ENCODE measurements at regions not wholly inside any gene's neighbourhood (a gene's known extent, or its start where the extent isn't known, plus 50 kb on each side); places are given as distances from the start of the nearest gene placed in this dataset.
"Not testable (repeated sequence)": the region's sequence is repeated elsewhere in the genome, so short reads cannot be mapped to it uniquely, and the experiment has no call there.

DNA sequence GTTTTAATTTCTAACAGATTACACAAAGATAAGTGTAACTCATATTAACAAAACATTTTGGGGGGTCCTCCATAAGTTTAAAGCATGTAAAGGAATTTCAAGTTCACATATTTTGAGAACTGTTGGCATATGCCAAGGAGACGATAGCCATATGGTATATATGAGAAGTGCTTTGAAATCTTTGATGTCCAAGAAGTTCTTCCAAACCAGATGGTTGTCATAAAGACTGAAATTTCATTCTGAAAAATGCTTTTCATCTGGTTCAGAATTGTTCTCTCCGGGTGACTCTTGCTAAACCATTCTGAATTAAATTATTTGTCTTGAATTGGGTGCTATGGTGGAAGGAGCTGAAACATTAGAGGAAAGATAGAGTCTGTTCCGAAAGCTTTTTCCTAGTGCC lies 513.0 kb upstream of the AKR1E2 start:
- intact Hi-C loops (cut with micrococcal nuclease): no loop called here

DNA sequence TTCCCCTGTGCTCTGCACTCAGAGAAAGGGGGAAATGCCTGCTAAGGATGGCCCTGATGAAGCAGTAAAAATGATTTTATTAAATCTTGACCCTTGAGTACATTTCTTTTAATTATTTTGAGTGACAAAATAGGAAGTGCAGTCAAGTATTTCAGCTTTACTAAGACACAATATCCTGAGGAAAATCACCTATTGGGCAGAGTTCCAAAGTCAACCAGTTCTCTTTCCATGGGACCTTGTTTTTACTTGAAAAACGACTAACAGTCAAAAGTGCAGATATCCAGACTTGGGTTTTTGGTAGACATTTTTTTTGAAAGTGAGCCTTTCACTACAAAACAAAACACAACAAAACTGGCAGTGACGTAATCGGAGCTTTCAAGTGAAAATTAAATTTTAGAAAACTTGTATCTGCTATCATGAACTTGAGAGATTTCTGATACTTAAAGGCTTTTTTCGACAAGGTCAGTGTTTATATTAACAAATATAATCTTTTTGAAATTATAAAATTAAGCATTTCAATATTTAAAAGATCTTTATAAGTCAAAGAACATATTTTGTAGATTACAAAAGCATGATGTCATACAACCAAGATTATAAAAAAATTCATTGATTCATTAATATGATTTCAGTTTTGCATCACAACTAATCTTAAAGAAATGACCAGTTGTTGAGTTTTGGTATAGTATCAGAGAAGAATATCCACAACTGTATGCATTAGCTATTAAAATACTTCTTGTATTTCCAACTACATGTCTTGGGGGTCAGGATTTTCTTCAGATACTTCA lies 513.8 kb upstream of the AKR1E2 start:
- intact Hi-C loops (cut with micrococcal nuclease): no loop called here

DNA sequence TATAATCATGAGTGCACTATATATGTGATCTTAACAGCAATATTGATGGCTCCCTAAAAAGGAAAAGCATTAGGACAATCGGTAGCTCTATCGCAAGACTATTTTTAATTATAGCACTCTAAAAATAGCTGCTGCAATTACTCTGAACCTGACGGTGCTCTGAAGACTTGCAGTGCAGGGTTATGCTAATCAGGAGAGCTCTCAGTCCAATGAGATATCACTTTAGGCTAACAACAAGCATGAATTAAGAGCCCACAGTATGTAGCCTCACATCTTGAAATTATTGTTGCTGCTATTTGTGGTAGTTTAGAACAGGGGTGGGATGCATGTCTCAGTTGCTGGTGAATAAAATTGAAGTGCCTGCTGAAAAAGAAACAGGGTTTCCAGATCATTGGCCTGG lies 515.8 kb upstream of the AKR1E2 start:
- intact Hi-C loops (cut with micrococcal nuclease): no loop called here

DNA sequence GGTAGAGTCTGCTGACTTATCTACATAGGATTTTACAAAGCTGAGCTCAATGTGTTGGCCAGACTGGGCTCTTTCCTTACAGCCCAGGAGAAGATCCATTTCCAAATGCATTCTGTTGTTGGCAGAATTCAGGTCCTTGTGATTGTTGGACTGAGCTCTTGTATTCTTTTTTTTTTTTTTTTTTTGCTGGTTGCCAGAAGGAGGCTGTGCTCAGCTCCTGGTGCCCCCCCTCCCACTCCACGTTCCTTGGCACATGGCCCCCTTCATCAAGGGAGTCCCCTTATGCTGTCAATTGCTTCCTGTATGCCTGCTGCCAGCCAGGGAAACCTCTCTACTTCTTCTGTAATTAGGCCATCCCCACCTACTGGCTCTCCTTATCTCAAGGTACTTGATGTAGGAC lies 518.1 kb upstream of the AKR1E2 start:
- intact Hi-C loops (cut with micrococcal nuclease): no loop called here

DNA sequence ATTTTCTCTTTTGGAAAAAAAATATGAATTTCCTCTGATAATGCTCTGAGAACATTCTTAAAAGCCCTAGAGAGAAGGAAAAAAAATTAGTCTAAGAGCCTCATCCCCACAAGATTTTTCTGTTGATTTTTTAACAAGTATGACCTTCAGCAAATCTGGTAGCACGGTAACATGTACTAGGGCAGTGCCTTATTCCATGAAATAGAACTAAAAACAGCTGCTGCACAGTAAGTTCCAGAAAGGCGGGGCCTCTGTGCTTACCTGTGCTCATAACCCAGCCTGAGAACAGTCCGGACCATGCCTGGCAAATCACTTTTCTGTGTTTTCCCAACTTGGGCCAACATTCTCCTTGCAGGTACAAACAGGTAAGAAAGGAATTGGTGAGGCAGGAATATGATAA lies 519.1 kb upstream of the AKR1E2 start:
- intact Hi-C loops (cut with micrococcal nuclease): no loop called here

DNA sequence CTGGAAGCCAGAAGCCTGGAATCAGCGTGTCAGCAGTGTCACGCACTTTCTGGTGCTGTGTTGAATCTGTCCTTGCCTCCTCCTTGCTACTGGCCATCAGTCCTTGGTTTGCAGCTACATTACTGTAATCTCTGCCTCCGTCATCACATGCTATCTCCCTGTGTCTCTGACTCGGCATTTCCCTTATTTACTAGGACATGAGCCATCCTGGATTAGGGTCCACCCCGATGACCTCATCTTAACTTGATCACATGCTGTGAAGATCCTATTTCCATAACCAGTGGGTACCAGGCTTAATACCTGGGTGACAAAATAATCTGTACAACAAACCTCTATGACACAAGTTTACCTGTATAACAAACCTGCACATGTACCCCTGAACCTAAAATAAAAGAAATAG lies 518.0 kb upstream of the KLF6 start:
- intact Hi-C loops (cut with micrococcal nuclease): no loop called here

DNA sequence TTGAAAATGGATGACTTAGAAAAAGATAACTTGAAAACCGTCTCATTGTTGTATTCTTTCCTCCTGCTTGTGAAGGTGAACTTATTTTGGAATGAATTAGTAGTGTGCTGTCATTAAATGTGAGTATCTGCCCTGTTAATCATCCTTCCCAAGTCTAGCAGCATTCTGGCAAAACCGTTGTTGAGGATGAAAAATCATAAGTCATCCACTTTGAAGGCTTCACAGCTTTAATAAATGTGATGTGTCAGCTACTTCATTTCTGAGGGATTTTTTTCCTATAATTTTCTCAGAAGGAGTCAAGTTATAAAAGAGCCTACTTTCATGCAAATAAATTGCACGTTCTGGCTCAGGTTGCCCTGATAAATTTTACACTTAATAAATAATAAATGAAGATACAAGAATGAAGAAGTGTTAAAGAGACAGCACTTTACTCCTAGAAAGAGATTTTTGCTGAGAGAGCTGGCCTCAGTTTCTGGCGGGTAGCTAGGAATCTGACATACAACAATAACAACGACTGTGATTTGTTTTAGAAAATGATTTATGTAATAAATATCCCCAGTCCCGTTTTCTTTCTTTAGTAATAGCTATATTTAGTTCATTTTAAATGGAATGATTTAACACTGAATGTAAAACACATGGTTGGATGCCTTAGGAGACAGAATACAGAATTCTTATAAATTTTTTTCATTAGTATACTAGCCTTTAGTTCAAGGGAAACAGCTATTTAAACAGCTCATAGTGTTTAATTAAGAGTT lies 516.5 kb upstream of the KLF6 start:
- intact Hi-C loops (cut with micrococcal nuclease): no loop called here

DNA sequence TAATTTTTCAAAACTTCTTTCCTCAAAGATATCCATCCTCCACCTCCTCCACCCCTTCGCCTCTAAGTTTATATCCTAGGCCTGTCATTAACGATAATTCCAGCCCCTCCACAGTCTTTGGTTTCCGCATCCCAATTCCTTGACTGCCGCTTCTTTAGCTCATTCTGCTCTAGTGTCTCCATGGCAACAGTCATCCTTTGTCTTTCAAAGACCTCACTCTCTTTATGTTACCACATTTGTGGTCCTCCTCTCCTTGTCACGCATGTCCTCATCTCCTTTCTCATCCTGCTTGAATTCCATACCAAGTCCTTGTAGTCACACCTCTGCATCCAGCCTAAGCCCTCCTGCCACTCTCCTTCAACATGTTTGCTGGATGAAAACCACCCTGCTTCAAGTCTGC lies 511.2 kb upstream of the KLF6 start:
- intact Hi-C loops (cut with micrococcal nuclease): no loop called here

DNA sequence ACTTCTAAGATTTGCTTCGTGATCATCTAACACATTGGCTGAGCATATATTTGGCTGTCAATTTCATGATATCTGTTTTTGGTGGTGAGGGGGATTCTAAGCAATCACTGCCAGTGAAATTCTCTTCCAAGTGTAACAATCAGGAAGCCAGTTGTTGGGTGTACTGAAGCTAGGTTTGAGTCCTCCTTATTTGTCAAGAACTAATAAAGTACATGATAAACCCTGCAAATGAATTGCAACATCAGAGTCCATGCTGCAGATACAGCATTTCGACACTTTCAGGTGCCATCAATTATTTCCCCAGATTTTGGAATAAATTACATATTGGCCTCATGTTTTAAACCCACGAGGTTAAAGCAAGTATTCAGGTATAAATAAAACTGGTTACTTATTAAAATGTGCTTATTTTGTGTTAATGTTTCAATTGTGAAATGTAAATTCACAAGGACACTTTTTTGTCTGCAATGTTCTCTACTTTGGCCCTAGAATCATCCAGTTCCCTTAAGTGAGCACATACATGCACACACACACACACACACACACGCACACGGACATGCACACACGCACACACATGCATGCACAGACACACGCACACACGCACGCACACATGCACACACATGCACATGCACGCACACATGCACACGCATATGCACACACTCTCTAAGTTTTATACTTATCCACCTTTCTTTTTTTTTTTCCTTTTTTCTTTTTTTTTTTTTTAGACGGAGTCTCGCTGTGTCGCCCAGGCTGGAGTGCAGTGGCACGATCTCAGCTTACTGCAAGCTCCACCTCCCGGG lies 510.2 kb upstream of the KLF6 start:
- intact Hi-C loops (cut with micrococcal nuclease): no loop called here

DNA sequence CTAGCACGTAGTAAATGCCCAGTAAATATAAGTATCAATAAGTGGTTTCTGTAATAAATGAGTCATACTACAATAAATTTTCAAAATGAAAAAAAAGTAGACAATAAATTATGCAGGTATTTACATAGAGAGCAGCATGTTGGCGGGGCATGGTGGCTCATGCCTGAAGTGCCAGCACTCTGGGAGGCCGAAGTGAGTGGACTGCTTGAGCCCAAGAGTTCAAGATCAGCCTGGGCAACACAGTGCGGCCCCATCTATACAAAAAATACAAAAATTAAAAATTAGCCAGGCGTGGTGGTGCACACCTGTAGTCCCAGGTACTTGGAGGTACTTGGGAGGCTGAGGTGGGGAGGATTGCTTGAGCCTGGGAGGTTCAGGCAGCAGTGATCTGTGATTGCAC lies 509.3 kb upstream of the KLF6 start:
- intact Hi-C loops (cut with micrococcal nuclease): no loop called here

DNA sequence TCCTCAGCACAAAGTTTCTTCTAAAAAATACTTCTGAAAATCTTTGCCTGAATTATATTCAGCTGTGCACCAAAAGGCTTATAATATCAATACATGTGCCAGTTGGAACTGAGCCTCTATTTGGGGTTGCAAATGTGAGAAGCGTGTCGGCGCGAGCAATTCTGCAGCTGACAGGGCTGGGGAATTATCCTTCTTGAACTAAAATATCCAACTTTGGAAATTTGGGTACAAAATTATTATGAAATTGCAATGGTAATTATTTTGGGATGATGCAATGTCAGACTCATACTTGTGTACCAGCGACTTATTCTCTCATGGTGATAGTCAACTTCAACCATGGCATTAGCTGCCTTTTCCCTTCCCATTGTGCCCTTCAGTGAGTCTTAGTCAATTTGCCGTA lies 507.0 kb upstream of the KLF6 start:
- intact Hi-C loops (cut with micrococcal nuclease): no loop called here

DNA sequence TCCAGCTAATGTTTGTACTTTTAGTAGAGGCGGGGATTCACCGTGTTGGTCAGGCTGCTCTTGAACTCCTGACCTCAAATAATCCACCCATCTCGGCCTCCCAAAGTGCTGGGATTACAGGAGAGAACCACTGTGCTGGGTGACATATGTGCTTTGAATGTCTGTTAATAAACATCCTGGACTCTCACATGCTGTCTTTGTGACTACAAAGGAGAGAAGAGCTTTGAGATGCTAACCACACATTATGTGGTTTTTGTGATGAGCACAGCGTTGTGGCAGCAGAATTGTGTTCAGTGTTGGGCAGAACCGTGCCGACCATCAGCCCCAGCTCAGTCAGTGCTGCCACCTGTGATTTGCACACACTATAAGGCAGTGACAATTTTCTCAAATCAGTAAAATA lies 500.1 kb upstream of the KLF6 start:
- intact Hi-C loops (cut with micrococcal nuclease): no loop called here

DNA sequence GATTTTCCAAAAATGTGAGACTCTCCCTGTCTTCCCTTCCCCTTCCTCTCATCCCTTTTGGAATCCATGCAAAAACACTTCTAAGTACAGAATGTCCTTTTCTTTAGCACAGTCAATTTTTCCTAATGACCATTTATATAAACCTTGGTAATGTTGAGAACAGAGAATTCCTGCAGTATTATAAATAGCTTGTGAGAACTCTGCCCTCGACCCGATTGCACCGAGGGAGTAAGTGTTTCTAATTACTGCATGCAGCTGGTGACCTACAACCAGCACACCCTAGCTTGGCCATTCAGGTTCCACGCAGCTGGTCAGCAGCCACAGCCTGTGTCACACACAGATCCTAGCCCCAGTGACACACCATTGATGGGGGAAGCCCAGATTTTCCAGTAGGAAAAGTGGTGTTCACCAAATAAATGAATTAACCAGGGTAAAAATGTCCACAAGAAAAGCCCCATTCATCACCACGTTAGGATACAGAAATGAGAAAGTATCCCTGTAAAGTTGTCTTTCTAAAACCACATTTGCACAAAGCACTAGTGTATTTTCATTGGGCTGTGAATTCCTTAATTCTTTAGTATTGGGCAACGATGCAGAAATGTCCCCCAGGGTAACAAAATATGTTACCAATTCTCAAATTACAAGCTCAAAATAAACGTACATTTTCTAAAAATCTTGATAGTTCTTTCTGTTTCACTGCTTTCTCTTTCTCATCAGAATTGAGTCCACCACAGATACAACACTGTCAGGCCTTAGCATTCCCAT lies 499.0 kb upstream of the KLF6 start:
- intact Hi-C loops (cut with micrococcal nuclease): no loop called here

DNA sequence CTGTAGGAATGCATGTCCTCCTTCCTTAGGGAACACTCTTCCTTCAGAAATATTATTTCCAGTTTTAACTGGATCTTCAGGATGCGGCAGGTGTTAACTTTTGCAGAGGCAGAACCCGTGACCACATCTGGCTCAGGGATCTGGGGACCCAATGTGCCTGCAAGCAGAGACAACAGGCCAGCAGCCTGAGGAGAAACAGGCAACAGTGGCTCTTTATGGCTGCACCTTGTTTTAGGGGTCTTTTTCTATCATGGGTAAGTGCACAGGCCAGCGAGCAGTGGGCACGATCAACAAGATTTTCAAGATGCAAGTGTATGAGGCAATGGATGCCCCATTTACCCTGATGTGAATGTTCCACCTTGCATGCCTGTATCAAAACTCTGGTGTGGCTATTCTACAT lies 497.5 kb upstream of the KLF6 start:
- intact Hi-C loops (cut with micrococcal nuclease): no loop called here

DNA sequence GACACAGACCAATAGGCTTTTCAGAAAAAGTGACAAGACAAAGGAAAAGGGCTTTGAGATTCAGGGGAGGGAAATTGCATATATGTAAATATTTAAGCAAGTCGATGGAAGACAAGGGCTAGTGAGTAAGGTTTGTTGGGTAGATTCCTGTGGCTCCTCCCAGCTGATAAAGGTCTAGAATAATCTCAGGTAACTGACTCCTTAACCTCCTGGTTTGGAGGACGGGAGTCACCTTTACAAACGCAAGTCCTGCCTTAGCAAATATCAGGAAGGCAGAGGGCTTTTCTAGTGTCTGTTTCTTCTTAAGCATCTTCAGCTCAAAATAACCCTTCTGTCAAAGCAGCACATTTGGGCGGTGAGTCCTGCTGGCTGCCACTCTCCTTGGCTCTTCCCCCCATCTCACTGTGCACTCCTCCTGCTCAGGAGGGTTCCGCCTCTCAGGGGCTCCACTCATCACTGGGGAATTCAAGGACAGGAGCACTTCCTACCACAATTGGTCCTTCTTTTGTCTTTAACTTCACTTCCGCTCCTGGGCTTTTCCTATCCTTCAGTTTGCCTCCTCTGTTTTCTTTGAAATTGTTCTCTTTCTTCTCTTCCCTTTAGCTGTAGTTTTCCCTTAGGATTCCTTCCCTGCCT lies 496.3 kb upstream of the KLF6 start:
- intact Hi-C loops (cut with micrococcal nuclease): no loop called here

DNA sequence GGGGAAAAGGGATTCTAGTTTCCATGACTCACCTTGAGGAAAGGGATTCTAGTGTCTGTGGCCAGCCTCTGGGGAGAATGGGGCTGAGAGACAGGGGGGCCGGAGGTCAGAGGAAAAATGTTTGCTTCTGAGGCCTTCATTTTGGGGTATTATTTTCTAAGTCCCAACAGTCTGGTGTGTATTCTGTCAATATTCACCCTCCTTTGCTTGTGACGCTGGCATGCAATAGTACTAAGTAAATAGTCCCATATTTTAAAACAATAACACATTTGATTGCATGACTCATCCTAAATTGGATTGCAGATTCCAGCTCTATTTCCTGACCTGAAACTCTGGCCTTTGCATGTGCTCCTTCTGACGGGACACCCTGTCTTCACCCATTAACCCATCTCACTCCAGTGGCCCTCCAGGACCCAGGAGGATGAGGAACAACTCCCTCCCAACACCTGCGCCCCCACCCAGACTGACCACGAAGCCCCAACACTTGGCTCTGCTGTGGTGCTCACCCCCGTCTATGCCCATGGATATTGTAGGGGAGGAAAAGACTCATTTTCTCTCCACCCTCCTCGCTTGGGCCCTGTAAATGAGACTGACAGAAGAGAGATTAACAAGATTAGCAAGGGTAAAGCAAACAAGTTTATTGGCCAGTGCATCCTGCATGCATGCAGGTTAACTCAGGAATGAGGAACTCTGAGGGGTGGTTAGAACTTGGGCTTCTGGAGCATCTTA lies 495.6 kb upstream of the KLF6 start:
- intact Hi-C loops (cut with micrococcal nuclease): no loop called here

DNA sequence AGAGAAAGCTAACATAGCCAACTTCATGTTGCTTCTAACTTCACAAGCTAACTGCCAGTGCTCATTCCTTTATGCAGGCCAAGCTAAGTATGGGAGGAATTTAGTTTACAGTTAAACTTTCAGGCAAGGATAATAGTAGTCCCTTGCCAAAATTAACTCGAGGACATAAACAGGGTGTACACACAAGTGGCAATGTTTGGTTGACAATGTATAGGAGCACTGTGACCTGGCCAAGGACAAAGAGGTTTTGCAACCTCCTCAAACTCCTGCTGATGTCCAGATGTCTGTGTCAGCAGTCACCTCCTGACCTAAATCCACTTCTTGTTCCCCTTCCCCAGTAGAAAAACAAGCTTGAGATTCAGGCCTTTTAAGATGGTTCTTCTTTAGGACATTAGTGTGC lies 494.6 kb upstream of the KLF6 start:
- intact Hi-C loops (cut with micrococcal nuclease): no loop called here

DNA sequence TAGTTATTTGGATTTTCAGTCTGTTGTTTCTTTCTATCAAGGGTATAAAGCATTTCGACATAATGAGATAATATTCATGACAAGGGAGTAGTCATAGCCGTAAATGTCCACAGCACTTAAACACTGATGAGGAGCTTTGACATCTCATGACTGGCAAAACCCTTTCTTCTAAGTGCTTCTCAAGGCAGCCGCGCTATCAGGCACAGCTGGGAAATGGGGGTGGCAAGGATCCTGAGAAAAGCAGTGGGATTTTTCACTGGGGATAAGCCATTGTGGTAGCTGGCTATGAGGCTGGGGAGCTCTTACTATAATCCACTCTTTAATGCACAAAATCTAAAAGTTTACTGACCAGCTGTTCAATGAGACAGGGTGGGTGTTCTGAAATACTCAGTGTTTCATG lies 493.2 kb upstream of the KLF6 start:
- intact Hi-C loops (cut with micrococcal nuclease): no loop called here

DNA sequence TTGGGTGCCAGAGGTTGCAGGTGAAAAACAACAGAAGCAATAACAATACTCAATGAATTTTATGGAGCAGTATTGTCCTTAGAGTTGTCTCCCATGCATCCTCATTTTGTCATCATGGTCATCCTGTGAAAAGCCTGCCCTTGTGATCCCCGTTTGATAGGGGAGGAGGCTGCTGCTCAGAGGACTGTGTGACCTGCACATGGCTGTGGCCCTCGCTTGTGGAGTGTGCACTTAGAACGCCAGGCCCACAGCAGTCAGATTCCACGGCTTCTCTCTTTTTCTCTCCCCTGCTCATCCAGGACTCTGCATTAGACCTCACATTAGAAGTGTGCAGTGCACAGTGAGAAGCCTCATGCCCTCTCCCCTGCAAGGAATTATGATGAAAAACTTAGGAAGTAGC lies 491.1 kb upstream of the KLF6 start:
- intact Hi-C loops (cut with micrococcal nuclease): no loop called here

DNA sequence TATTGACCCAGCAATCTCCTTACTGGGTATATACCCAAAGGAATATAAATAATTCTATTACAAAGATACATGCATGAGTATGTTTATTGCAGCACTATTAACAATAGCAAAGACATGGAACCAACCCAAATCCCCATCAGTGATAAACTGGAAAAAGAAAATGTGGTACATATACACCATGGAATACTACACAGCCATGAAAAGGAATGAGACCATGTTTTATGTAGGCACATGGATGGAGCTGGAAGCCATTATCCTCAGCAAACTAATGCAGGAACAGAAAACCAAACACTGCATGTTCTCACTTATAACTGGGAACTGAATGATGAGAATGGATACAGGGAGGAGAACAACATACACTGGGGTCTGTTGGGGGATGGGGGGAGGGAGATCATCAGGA lies 489.7 kb upstream of the KLF6 start:
- intact Hi-C loops (cut with micrococcal nuclease): not testable (repeated sequence)
